Nucleus accumbens (tissue), 56 donors: ENCODE measurements at regions not wholly inside any gene's neighbourhood (a gene's known extent, or its start where the extent isn't known, plus 50 kb on each side); places are given as distances from the start of the nearest gene placed in this dataset.

Experiments used
- DNase-seq, 56 donors: peaks; one replicate each; lab custom pipeline; 2025; lab: John Stamatoyannopoulos, UW

DNA sequence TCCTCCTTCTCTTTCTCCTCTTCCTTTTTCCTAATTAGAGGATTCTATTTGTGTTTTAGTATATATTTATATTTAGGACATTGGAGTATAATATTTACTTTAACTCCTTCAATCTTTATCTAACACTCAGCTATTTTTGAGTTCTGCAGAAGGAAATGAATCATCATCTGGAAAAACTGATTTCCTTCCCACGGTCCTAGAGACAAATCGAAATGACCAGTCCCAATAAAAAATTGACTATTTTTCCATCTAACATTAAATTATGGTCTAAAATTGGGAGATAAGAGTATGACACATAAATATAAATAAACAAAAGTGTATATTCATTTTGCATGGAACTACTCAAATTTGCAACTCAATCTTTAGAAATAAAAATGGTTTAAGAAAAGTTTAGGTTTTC, 167.4 kb downstream of the TMTC3 start:
- DNase-seq = no peak

DNA sequence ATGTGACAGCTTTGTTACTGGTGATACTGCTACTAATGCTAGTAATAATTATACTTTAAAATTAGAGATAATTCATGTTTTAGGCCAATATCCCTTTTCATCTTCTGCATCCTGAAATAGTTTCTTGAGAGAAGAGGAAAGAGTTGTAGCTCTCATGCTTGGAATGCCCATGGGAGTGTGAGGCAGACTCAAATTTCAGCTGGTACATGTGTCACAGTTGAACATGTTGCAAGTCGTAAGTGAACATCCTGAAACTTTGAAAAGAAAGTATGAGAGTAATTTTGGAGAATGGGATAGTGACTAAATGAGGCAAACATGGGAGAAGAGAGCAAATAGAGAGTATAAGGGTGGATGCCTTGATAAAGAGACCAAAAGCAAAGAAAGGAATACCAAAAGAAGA, 168.0 kb downstream of the TMTC3 start:
- no peak for DNase-seq

DNA sequence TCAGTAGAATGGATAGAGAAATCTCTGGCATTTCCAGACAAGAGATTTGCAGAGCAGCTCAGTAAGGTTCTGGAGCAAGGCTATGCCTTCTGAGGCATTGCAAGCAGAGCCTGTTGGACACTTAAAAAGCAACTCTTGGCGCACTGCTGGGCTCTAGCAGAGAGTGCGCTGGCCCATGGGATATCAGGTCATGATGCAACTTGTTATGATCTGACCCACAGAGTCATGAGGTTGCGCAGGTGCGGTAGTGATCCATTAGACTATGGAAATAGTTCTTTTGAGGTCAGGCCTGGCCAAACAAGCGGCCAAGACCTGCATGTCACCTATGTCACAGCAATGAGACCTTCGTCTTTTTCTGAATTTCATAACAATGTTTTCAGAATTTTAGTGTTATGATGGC, 168.6 kb downstream of the TMTC3 start:
- DNase-seq = no peak

DNA sequence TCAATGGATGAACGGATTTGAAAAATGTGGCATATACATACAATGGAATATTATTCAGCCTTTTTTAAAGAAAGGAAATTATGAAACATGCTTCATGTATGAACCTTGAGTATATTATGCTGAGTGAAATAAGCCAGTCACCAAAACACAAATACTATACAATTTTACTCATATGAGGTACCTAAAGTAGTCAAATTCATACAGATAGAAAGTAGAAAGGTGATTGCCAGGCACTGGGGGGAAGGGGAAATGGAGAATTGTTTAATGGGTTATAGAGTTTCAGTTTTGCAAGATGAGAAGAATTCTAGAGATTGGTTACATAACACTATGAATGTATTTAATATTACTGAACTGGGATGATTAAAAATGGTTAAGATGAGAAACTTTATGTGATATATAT, 171.4 kb downstream of the TMTC3 start:
- no peak for DNase-seq

DNA sequence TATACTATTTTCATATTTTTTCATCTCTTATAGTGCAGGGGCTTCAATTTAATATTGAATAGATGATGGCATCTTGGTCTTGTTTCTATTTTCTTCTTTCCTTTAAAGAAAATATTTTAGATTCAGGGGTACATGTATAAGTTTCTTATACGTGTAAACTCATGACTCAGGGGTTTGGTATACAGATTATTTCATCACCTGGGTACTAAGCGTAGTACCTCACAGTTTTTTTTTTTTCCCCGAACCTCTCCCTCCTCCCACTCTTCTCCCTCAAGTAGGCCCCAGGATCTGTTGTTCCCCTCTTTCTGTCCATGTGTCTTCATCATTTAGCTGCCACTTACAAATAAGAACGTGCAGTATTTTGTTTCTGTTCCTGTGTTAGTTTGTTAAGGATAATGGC, 172.6 kb downstream of the TMTC3 start:
- no peak for DNase-seq

DNA sequence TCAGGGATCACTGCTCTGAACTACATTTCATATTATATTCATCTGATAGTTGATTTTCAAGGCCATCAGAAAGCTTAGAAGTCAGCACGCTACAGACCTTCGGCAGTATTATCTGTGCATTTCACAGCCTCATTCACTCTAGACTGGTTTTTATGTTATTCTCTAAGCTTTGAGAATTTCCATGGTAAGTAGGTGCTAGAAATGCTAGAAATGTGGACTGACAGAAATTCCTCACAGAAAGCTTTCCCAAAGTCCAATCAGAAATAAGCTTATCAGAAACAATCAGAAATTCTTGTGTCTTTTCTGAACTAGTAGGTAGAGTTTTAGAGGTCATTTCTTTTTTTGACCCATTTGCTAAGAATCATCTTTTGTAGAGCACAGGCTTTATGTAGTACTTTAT, 176.6 kb downstream of the TMTC3 start:
- no peak for DNase-seq

DNA sequence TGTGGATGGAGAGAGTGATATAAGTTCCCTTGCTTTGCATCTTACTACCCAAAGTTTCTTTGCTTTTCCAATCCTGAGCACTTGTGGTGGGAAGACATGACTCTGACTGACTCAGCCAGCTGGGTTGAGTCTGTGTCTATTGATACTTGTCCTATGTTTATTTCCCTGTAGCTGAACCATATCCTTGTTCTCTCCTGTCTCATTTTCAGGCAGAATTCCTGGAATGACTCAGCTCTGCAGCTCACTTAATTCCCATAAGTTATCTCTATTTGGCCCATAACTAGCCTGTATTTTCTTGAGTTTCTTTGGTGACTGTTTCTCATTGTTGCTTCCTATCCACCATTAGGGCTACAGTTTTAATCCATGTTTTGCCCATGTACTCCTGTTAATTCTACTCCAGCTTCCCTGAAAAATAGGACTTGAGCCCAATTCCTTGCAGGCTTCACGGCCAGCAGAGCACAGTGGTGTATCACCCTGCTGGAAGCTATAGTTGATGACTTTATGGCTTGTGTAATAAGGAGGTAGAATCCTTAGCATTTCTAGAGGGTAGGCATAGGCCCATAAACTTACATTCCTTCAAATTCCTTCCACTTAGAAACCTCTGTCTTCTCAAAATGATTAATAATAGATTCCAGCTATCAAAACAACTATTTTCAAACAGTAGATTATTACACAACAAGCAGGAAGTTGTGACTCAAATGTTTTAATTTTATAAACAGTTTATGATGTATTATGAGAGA, 183.1 kb downstream of the TMTC3 start:
- DNase-seq = no peak

DNA sequence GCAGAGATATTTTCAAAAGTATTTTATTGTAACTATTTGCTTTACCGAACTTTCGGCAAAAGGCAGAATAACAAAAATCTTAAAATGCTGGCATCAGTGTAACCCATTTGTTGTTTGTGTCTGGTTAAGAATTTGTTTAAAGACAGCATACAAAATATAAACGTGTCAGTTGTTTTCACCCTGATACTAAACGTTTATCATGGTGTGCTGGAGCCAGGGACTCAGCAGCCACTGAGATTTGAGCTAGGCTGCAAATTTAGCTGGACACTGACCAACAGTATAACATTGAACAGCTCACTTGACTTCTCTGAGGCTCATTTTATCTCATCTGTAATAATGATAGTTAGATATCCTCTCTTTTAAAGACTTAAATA, 183.7 kb downstream of the TMTC3 start:
- no peak for DNase-seq

DNA sequence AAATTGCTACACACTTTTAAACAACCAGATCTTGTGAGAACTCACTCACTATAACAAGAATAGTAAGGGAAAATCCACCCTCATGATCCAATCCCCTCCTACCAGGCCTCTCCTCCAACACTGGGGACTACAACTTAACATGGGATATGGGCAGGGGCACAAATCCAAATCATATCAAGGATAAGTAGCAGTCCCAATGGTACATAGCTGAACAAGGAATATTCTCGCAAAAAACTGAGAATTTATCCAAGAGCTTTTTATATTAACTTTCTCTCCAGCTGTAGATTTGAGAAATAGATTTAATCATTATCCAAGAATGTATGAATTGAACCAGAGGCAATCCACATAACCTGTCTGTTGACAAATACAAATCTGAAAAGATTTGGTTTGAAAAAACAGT, 185.2 kb downstream of the TMTC3 start:
- DNase-seq = no peak

DNA sequence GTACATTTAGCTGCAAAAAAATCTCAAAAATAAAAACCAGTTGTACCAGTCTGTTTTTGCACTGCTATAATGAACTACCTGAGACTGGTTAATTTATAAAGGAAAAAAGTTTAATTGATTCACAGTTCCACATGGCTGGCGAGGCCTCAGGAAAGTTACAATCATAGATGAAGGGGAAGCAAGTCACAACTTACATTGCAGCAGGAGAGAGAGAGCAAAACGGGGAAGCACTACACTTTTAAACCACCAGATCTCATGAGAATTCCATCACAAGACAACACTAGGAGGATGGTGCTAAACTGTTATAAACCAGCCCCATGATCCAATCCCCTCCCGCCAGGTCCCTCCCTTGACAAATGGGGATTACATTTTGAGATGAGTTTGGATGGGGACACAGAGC, 186.0 kb downstream of the TMTC3 start:
- DNase-seq = no peak

DNA sequence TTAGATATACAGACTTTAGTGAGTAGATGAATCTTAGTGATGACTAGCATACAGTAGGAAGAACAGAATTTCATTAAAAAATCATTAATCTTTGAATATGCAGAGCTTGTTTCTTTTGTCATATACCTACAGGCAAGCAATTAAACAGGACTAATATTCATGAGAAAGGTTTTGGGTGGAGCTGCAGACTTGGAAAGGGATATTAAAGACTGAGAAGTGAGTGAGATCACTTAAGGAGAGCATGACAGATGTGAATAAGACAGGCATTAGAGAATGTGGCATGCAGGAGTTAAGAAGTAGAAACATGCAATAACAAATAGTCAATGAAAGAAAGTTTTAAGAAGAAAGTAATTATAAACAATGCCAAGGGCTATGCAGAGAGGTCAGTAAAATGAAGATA, 187.7 kb downstream of the TMTC3 start:
- no peak for DNase-seq

DNA sequence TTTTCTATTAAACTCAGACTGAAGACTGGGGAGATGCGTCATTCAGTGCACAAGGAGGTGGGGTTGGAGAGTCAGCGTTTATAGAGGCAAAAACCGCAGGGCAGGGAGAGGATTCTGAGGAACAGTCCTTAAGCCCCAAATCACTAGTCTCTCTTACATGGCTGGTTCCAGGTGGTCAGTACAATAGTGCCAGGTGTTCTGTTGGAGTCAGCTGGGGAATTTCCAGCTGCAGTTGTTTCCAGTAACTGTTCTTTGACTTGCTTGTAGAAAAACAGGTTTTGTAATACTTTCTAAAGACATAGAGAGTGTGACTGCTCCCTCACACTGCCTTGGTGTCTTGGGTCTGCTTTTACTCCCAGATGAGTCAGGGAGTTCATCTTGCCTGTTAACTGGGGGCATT, 192.2 kb downstream of the TMTC3 start:
- DNase-seq = no peak

DNA sequence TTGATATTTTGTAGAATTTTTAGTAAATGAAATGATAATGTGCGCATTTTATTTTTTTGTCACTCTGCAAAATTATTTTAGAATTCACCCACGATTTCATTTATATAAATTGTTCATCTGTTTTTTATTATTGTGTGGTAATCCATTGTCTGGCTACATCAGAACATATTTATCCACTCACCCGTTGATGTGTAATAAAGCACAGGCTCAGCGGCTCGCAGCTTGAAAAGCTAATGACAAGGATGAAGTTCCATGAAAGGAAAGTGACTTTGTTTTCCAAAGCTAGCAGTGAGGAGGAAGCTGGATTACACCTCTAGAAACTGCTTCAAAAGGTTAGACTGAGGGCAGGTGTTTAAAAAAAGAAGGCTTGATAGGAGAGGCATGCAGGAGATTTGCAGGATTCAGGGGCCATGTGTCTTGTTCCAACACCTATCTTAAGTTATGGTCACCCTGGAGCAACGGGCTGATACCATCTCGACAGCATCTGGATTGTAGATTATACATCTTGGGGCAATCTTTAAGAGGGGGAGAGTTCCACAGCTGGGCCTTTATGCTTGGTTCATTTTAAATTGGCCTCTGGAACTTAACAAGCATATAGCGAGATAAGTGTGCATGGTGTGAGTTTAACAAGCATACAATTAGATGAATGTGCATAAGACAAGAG, 194.1 kb downstream of the TMTC3 start:
- no peak for DNase-seq

DNA sequence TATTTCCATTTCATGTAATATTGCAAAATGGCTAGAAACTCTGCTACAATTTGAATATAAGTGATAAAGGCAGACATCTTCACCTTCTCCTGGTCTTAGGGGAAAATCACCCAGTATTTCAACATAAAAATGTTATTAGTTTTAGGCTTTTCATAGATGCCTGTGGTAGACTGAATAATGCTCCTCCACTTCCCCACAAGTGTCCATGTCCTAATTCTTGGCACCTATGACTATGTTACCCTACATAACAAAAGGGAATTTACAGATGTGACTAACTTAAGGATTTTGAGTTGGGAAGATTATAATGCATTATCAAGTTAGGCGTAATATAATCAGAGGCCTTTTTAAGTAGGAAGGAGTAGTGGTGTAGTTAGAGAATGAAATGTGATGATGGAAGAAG, 196.4 kb downstream of the TMTC3 start:
- no peak for DNase-seq

DNA sequence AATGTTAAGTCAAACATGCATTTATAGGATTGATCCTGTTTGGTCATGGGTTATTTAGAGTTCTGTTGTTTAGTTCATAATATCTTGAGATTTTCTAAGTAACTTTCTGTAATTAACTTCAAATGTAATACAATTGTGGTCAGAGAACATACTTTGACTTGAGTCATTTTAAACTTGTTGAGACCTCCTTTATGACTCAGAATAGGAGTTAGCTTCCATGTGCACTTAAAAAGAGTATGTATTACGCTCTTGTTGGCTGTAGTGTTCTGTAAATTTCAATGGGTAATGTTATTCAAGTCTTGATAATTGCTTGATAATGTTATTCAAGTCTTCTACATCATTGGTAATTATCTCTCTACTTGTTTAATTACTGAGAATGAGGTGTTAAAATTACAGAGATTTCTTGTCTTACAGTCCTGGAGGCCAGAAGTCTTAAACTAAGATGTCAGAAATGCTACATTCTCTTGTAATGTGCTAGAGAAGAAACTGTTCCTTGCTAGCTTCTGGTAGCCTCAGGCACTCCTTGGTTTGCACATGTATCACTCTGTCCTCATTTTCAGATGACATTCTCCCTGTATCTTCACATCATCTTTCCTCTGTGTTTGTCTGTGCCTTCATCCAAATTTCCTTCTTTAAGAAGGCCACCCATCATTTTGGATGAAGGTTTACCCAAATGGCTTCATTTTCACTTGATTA, 197.3 kb downstream of the TMTC3 start:
- DNase-seq = no peak

DNA sequence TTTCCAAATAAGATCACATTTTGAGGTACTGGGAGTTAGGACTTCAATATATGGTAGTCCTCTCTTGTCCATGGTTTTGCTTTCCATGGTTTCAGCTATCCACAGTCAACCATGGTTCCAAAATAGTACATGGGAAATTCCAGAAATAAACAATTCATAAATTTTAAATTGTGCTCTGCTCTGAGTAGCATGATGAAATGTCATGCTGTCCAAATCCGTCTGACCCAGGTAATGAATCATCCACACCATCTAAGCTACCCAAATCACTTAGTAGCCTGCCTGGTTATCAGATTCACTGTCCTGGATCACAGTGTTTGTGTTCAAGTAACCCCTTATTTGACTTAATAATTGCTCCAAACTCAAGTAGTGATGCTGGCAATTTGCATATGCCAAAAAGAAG, 197.9 kb downstream of the TMTC3 start:
- no peak for DNase-seq

DNA sequence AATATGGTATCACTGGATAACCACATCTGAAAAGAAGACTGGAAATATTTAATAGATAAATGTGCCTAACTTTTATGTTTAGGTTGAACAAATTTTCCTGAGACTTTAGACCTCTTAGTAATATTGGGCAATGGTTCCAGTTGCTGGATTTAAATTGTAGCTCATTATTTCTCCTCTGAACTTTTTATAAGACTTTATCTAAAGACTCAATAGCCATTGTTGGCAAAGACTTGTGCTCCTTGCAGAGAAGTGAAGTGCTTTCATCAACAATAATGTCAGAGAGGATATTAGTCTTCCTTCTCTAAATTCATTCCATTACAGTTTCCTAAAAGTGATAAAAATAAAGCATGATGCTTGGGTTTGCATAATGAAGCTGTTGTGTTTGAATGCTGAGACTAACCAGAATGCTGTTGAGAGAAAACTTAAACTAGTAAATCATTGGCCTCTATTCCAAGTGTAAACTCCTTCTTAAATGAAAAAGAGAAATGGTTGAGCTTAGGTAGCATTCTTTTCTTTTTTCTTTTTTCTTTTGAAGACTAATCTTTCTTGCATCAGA, 200.2 kb downstream of the TMTC3 start:
- DNase-seq = no peak

DNA sequence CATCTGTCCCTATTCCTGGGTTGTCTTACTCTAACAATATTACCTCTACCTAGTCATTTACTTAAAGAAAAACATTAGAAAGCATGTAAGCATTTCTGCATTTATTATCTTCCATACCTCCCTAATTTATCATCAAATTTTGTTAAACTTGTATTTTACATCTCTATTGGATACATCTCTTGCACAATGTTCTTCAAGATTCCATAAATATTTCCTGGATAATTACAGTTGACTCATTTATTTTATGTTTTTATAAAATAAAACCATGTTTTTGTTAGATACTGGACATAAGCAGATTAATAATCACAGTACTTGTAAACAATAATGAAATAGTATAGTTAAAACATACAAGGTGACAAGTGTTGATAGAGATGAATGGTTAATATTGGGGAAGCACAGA, 209.0 kb downstream of the TMTC3 start:
- DNase-seq = no peak

DNA sequence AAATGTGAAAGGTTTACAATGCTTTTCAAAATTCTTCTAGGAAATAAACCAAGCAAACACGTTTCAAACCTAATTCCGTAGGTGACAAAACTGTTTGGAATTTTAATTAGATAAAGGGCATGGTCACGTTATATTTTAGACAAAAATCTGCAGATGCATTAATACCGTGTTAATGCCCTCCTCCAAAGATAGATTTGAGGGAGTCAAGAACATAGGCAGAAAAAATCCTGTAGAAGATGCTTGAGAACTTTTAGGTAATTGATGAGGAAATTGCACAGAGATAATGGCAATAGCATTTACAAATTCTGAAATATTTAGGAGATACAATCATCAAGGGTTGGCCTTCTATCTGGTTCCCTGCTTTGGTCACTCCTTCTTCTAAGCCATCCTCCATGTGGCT, 212.6 kb downstream of the TMTC3 start:
- DNase-seq = no peak

DNA sequence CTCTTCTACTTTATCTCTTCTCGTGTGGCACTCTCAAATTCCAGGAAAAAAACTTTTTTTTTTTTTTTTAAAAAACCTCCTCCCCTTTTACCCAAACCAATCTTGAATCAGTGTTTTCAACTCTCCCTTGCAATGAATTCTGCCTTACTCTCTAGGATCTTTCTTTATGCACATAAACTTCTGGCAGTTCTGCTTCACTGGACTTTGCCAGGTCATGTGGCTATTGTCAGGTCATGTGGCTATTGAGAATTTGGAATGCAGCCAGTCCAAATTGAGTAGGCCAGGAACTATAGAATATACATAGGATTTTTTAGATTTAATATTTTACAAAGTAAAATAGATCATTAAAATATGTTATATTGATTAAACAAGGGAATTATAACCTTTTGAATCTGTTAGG, 218.2 kb downstream of the TMTC3 start:
- no peak for DNase-seq

DNA sequence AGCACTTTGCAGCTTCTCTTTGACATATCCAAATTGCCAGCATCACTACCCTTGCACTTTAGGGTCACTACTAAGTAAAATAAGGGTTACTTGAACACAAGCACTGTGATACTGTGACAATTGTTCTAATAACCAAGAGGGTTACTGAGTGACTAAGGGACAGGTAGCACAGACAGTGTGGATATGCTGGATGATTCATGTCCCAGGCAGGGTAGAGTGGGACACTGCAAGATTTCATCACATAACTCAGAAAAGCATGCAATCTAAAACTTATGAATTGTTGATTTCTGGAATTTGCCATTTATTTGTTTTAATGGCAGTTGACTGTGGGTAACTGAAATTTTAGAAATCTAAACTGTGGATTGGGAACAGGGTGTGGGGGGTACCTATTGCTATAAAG, 218.8 kb downstream of the KITLG start:
- DNase-seq = no peak

DNA sequence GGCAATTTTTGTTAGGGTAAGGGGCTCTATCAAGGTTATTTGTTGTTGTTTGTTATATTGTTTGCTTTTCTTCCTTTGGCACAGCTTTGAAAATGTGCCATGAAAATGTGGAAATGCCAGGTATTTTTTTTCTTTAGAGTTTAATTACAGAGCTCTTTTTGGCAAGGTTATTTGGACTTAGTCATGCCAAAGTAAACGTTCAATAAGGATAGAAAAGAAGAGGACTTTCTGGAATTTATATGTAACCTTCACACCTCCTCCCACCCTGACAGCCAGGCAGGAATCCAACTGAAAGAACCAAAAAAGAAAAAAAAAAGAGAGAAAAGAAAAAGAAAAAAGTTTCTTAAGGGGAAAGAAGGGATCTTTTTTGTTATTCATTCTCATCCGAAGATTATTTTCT, 217.8 kb downstream of the KITLG start:
- no peak for DNase-seq
